Glomerular visceral epithelial cell (primary cell): ENCODE measurements at regions not wholly inside any gene's neighbourhood (a gene's known extent, or its start where the extent isn't known, plus 50 kb on each side); places are given as distances from the start of the nearest gene placed in this dataset.
A peak's percentile ranks its signal among the peaks of the same experiment; 100 is the strongest.

ENCODE experiments used
- DNase-seq: peaks from one replicate; pipeline ENCODE4 v3.0.0-alpha.2; 2016; ENCODE audit errors: extremely low spot score

- no peak for DNase-seq
Measured at GRCh38 chr18:42268186-42268725, 313.2 kb downstream of the PIK3C3 start.

GRCh38 chr18:42268798-42269197 is 313.8 kb downstream of the PIK3C3 start:
- DNase-seq, result no peak

DNA sequence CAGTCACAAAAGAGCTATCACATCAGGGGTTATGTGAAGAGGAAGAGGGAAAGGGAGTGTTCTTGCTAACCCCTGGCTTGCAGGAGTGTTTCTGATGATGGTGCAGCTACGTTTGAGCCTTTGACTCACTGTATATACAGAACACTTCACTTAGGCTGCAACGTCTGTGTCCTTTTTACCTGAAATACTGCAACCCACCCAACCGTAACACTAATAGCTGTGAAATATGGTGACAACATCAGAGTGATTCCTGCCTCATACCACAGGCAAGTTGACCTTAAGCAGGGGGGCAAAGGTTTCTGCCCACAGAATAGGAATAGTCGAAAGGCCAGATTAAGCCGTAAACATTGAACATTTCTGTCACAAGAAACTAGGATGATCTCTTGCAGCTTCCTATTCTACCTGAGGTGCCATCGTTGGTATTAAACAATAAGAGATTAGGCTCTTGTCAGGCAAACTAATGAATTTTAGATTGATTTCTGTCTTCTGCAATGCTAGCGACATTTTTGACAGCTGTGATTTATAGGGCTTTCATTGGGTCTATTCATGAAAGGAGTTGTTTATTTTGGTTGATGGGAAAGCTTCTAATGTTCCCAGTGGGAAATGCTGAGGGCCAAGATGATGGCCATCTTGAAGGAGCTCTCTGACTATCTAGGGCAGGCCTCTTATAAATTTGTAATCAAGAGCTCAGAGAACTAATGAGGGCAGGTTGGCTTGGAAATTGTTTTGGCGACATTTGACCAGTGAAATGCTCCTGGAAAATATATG is 316.8 kb downstream of the PIK3C3 start:
- DNase-seq, result peak; percentile 30

DNA sequence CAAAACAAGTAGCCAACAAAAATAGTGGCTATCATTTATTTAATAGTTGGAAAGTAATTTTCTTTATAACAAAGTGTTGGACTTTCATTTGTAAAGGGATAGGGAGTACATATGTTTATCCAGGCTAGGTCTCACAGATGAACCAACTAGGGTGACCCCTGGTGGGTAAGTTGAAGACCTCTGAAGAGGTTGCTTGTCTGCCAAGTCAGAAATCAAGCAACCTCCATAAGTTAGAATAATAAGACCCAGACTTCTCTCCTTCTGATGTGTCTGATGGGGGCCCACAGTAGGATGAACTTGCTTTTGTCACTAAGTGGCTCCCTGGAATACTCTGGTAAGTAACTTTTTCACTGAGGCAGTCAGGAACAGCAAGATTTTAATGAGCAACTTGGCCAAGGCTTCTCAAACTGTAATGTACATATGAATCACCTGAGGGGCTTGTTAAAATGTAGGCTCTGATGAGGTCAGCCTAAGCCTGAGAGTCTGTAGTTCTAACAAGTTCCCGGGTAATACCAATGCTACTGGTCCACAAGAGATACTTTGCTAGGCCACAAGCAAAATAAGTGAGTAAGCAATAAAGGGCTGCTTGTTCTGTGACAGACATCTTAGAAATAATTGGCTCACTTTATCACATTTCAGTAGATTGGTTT is 319.6 kb downstream of the PIK3C3 start:
- DNase-seq, result peak; percentile 53

DNA sequence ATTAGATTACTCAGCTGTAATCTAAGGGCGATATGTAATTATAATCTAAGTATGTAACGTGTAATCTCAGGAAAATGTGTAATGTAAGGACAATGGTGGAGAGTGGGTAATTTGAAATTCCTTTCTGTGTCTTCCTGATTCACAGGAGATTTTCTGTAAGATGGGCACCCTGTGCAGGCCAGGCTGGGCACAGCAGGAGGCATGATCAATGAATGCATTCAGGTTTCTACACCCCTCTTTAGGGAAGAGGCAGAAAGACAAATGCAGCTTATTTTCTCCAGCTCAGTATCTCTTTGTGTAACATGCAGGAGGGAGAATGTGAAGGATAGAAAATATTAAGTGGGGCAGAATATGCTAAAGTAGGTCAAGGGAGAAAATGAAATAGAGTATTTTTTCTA is 320.1 kb downstream of the PIK3C3 start:
- no peak for DNase-seq

GRCh38 chr18:42275949-42276730 is 321.1 kb downstream of the PIK3C3 start:
- DNase-seq, result no peak

GRCh38 chr18:42281124-42281523 is 326.1 kb downstream of the PIK3C3 start:
- no peak for DNase-seq

- DNase-seq, result no peak
Measured at GRCh38 chr18:42281851-42282250, 326.8 kb downstream of the PIK3C3 start.

DNA sequence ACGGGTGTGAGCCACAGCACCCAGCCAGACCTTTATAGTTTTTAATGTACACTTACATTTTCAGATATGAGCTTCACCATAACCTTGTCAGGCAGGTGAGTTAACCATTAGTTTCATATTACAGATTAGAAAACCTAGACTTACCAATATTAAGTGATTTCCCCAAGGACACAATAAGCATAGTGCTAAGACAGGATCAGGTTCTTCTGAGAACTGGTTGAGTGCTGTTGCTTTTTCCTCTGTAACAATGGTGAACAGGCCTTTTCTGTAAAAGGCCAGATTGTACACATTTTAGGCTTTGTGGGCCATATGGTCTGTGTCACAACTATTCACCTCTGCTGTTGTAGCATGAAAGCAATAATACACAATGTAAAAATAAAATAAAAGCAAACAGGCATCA is 332.0 kb downstream of the PIK3C3 start:
- no peak for DNase-seq

- no peak for DNase-seq
Measured at GRCh38 chr18:42288129-42288528, 333.1 kb downstream of the PIK3C3 start.

DNA sequence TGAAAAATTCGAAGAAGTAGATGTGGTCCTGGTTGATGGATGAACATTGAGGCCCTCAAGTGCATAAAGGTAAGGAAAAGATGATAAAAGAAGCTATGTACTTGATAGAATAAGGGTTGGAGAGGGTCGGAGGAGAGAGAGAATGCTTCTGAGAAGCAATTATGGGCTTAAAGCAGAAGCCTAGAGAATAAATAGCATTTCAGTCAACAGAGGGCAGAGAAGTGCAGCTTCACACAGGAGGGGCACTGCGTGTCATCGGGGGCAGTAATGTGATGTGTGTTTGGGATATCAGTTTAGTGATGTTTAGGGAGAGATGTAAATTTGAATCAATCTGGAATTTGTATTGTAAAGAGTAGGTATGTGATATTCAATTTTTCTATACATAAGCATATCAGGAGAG is 334.5 kb downstream of the PIK3C3 start:
- no peak for DNase-seq

DNA sequence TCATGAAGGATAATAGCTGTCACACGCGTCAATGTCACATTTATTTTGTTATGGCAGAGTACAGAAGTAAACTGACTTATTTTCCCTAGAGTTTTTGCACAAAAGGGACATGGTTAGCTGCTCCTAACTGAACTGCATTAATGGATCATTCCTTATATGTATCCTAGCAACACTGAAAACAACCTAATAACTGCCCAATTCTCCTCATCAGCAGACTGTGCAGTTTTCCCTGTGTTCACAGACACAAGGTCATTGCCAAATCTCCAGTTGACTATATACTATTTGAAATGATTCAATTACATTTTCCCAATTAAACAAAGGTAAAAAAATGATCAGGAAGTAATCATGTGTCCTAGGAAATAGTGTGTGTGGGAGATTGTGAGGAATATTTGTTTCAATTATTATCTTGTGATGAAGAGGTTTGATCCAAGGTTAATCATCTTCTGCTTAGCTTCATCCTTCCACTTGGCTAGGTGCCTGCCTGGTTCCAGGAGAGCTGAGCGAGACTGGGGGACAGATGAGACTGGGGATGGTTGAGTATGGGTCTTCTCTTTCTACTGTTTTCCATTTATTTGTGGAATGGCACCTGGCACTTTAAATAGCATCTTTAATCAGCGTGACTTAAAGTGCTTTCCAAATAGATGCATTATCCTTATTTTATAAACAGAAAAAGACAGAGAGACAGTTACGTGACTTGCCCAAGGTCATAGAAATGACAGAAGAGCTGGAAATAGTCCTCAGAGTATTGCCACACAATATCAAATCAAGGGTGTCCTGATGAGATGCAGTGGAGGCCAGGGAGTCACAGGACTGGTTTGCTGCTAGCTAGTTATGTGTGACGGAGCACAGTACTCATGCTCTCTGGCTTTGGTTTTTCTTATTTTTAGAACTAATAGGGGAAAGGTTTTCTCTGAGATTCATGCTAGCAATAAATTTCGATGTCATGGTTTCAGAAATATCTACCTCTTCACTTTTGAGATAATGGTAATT is 335.6 kb downstream of the PIK3C3 start:
- DNase-seq, result no peak

DNA sequence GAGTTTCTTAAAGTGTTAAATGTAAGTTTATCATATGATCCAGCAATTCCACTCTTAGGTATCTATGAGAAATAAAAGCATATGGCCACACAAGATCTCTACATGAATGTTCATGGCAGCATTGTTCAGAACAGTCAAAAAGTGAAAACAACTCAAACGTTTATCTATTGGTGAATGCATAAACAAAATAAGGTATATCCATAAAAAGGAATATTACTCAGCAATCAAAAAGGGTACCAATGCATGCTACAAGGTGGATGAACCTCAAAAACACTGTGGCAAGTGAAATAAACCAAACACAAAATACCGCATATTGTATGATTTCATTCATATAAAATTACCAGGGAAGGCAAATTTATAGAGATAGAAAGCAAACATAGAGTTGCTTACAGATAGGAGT is 337.6 kb downstream of the PIK3C3 start:
- DNase-seq, result no peak

- no peak for DNase-seq
Measured at GRCh38 chr18:42296192-42296591, 341.2 kb downstream of the PIK3C3 start.

- DNase-seq, result no peak
Measured at GRCh38 chr18:42296723-42297122, 341.7 kb downstream of the PIK3C3 start.

DNA sequence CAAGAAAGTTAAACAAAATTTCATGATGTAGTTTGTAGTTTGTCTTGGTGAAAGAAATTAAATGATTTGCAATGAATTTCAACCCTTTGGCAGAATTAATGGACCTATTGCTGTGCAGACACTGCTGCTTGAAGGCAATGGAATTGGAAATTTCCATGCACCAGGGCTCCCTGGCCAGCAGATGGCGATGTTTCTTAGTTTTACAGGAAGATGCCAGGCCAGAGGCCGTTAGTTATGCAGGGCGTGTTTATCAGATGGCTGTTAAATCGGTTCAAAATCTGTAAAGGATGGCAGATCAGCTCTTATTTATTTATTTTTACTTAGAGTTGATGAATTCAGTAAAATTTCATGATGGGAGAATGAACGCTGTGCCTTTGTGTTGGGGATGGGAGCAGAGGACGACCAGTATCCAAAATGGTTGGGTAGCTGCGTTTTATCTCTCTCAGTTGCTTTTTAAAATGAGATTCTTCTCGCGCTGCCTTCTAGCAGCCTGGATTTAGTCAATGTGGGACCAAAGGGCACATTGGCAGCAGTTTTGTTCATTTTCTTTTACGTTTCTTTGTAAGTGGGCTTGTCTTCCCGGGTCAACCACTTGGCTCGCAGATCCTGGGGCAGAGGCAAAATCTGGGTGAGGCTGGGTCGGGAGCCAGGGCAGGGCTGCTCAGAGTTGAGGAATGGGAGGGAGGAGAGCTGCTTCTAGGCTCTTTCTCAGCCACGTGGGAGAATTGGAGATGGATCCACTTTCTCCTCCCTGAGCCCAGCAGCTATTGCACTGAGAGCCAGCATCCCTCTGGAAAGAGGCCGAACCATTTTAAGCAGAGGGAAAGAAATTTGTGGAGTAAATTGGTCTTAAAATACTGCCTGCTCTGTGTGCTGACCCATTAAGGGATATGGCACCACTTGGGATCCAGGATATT is 344.0 kb downstream of the PIK3C3 start:
- DNase-seq, result peak; percentile 80

DNA sequence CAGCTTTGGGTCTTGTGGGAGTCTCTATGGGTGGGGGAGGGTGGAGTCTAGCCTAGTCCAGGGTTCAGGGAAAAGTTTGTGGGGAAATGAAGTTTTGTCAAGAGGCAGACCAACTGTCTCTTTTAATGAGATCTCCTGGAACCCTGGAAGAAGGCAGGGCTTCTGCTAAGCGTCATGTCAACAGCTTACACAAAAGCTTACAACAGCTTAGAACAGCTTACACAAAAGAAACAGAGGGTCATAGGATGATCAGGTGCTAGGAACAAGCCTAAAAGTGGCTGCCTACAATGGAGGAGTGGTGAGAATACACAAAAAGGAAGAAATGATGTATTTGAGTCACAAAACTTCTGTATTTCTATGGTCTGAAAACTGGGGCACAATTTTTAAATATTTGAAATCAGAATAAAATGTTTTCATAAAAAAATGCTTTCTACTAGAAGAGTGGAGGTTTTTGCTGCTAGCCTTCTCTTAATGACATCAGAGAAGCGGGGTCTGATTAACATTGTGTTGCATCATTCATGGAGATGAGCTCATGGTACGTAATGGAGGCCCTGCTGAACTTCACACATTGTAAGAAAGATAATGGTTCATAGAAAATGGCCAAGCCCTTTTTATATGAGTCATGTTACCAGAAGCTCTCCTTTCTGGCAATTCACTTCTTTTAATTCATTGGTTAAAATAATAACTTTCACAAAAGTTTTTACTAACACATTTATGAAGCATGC is 351.0 kb downstream of the PIK3C3 start:
- no peak for DNase-seq

- no peak for DNase-seq
Measured at GRCh38 chr18:42306594-42306980, 351.6 kb downstream of the PIK3C3 start.

DNA sequence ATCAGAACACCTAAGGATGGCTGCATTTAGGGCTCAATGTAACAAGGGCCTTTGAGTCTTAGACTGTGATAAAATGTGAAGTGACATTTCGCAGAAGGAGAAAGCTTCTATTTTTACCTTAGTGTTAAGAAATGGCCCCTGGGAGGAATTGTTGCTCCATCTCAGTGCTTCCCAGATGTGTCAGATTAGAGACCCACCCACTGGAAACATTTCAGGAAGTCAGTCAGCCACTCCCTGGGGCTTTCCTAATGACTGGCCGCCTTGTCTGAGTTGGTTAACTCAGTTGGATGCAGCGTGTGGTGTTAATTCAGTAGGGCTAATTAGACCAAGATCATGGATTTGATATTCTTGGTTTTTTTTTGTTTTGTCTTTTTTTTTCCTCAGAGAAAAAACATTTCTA is 355.9 kb downstream of the PIK3C3 start:
- peak; percentile 53 for DNase-seq

DNA sequence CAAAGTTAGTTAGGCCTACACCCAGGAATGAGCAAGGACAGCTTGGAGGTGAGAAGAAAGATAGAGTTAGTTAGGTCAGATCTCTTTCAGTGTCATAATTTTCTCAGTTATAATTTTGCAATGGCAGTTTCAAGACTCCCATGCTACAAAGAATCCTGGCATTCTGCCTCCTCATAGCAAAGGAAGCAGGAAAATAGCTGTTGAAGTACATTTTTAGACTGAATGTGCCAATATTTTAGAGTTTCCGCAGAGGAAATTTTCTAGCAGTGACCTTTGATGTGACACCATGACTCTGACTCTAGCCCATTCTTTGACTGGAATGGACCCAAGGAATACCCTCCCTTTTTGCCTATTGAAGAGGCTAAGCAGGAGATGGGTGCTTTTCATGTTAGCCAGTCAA is 371.7 kb downstream of the PIK3C3 start:
- DNase-seq, result no peak
